ENCODE measurements at regions not wholly inside any gene's neighbourhood (a gene's known extent, or its start where the extent isn't known, plus 50 kb on each side); places are given as distances from the start of the nearest gene placed in this dataset.
A peak's percentile ranks its signal among the peaks of the same experiment; 100 is the strongest.
"Not testable (repeated sequence)": the region's sequence is repeated elsewhere in the genome, so short reads cannot be mapped to it uniquely, and the experiment has no call there.

- Mint-ChIP-seq H3K4me3 (no peak overlapping the region), H3K9me3 (peaks cover 0 to 7% (median 3%) of the 10 kb centered on the region in 8 donors), H3K4me1 (peaks cover 5 to 19% (median 10%) of the 10 kb centered on the region in 4 donors), H3K36me3 (no peaks in the 10 kb centered on the region), H3K27me3 (no peaks in the 10 kb centered on the region), H3K27ac (no peak overlapping the region)
- Histone ChIP-seq H3K36me3 (ENCODE audit: insufficient read depth, low read length) (no peaks in the 10 kb centered on the region), H3K4me3 (ENCODE audit: low read length in 2 of 2) (no peak overlapping the region), H3K27me3 (ENCODE audit: insufficient read depth, low read length) (no peaks in the 10 kb centered on the region), H3K9me3 (ENCODE audit: control insufficient read depth in 1 of 2, low read length in 2 of 2) (no peaks in the 10 kb centered on the region), H3K27ac (ENCODE audit: low read depth, low read length) (no peak overlapping the region), H3K4me1 (ENCODE audit: insufficient read depth, low read length) (peaks cover 4% of the 10 kb centered on the region)
- ChIA-PET CTCF (ENCODE audit: partially characterized antibody) (no interaction called here), POLR2A (ENCODE audit: partially characterized antibody) (interaction anchor here (1.3 kb wide), 1 partner anchor 15 kb away, joined by 4 read pairs; no protein-coding TSS in a partner anchor)
- intact Hi-C loops (cut with micrococcal nuclease), result no loop called here
- no peak for DNase-seq
Observed at GRCh38 chr2:12467303-12467702, 249.4 kb upstream of the TRIB2 start.

GRCh38 chr2:12469141-12469561, 247.6 kb upstream of the TRIB2 start:
- peaks cover 4% of the 10 kb centered on the region for H3K4me1 ChIP-seq (ENCODE audit: insufficient read depth, low read length)
- Mint-ChIP-seq H3K36me3 (no peaks in the 10 kb centered on the region), H3K27me3 (no peaks in the 10 kb centered on the region), H3K4me1 (peaks cover 5 to 15% (median 9%) of the 10 kb centered on the region in 4 donors), H3K27ac (no peak overlapping the region), H3K9me3 (peaks cover 0 to 12% (median 4%) of the 10 kb centered on the region in 8 donors), H3K4me3 (no peak overlapping the region)
- H3K27me3 ChIP-seq (ENCODE audit: insufficient read depth, low read length), result no peaks in the 10 kb centered on the region
- no peak for DNase-seq
- CTCF ChIA-PET (ENCODE audit: partially characterized antibody), result no interaction called here
- no peak overlapping the region for H3K4me3 ChIP-seq (ENCODE audit: low read length in 2 of 2)
- POLR2A ChIA-PET (ENCODE audit: partially characterized antibody), result no interaction called here
- intact Hi-C loops (cut with micrococcal nuclease), result no loop called here
- H3K36me3 ChIP-seq (ENCODE audit: insufficient read depth, low read length), result no peaks in the 10 kb centered on the region
- H3K9me3 ChIP-seq (ENCODE audit: control insufficient read depth in 1 of 2, low read length in 2 of 2), result no peaks in the 10 kb centered on the region
- no peak overlapping the region for H3K27ac ChIP-seq (ENCODE audit: low read depth, low read length)

GRCh38 chr2:12472265-12472664, 244.5 kb upstream of the TRIB2 start:
- POLR2A ChIA-PET (ENCODE audit: partially characterized antibody), result interaction anchor here (0.9 to 2.5 kb wide), 3 partner anchors 8 to 29 kb away, joined by 3 to 6 read pairs (median 4); no protein-coding TSS in a partner anchor
- not testable (repeated sequence) for H3K4me3 ChIP-seq (ENCODE audit: low read length in 2 of 2)

DNA sequence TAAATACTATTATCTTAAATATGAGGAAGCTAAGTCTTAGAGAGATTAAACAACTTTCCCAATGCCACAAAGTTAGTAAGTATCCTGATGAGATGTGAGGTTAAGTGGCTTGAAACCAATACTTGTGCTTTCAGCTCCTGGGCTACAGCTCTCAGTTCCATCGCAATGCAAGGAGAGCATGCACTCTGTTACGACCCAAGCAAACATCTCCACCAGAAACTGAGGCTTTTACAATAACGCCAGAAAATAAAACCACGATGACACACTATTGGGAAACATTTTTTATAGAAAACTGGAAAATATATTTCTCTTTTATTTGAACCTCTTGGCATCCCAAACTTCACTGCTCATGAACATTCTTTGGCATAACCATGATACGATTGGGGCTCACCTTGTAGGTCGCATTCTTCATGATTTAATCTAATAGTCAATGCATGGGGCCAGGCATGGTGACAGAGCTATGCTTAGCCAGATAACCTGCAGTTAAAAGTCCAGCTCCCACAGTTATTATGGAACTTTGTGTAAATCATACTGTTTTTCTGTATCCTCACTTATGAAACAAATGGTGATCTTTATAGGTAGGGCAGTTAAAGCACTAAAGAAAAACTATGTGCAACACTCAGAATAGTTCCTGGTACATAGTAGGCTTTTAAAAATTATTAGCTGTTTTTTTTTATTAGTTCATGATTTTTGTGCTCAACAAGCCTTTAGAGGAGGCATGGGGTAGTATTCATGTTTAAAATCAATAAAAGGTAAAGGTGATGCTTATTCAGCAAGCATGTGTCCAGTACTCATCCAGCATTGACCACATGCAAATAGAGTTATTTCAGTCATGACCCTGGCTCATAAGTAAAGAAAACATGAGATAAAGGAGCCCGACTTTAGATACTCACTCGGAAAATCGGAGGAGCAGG, 238.3 kb upstream of the TRIB2 start:
- CTCF ChIA-PET (ENCODE audit: partially characterized antibody), result interaction anchor here (1.7 kb wide), 1 partner anchor 238 kb away, joined by 6 read pairs; the partner anchor contains the start of gene TRIB2
- H3K4me3 ChIP-seq (ENCODE audit: low read length in 2 of 2), result no peak overlapping the region
- no peaks in the 10 kb centered on the region for H3K36me3 ChIP-seq (ENCODE audit: insufficient read depth, low read length)
- POLR2A ChIA-PET (ENCODE audit: partially characterized antibody), result interaction anchor here (1.2 kb wide), 1 partner anchor 10 kb away, joined by 3 read pairs; no protein-coding TSS in a partner anchor
- no peaks in the 10 kb centered on the region for H3K36me3 Mint-ChIP-seq
- H3K27ac ChIP-seq (ENCODE audit: low read depth, low read length), result no peak overlapping the region
- no peaks in the 10 kb centered on the region for H3K27me3 Mint-ChIP-seq
- intact Hi-C loops (cut with micrococcal nuclease), result no loop called here
- DNase-seq, result no peak
- no peaks in the 10 kb centered on the region for H3K4me1 ChIP-seq (ENCODE audit: insufficient read depth, low read length)
- no peaks in the 10 kb centered on the region for H3K27me3 ChIP-seq (ENCODE audit: insufficient read depth, low read length)
- peaks cover 0 to 5% (median 2%) of the 10 kb centered on the region in 4 donors for H3K4me1 Mint-ChIP-seq
- H3K27ac Mint-ChIP-seq, result no peak overlapping the region
- H3K9me3 Mint-ChIP-seq, result peaks cover 0 to 1% (median 0%) of the 10 kb centered on the region in 8 donors
- no peak overlapping the region for H3K4me3 Mint-ChIP-seq
- no peaks in the 10 kb centered on the region for H3K9me3 ChIP-seq (ENCODE audit: control insufficient read depth in 1 of 2, low read length in 2 of 2)

More at GRCh38 chr2:12472265-12472664, 244.5 kb upstream of the TRIB2 start:
- H3K36me3 ChIP-seq (ENCODE audit: insufficient read depth, low read length); H3K4me1 Mint-ChIP-seq; H3K27ac ChIP-seq (ENCODE audit: low read depth, low read length); H3K4me1 ChIP-seq (ENCODE audit: insufficient read depth, low read length); H3K27me3 Mint-ChIP-seq; H3K36me3 Mint-ChIP-seq; DNase-seq; H3K27ac Mint-ChIP-seq; intact Hi-C loops (cut with micrococcal nuclease); H3K9me3 ChIP-seq (ENCODE audit: control insufficient read depth in 1 of 2, low read length in 2 of 2); H3K4me3 Mint-ChIP-seq; H3K27me3 ChIP-seq (ENCODE audit: insufficient read depth, low read length): not testable (repeated sequence)
- CTCF ChIA-PET (ENCODE audit: partially characterized antibody), result interaction anchor here (1.3 kb wide), 1 partner anchor 57 kb away, joined by 3 read pairs; no protein-coding TSS in a partner anchor
- H3K9me3 Mint-ChIP-seq, result peaks cover 0 to 12% (median 4%) of the 10 kb centered on the region in 8 donors

DNA sequence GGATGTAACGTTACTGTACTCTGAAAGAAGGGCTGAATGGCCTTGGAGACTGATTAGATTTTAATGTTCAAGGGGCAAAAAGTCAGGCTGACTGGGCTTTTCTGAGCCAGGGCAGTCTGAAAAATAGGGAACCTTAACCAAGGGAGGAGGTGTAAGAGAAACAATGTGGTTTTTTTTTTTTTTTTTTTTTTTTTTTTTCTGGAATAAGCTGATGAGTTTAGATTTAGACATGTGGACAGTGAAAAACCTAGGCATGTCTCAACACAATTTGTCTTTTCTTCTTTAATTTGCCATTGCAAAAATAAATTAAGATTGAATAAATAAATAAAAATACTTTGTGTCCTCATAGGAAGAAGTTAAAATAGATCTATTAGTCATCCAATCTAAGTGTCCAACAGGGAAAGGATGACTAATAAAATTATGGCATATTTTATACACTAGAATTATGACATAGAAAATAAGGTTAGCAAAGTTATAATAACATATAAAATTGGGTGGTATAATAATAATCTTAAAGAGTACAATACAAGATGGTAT, 237.6 kb upstream of the TRIB2 start:
- Histone ChIP-seq H3K27me3 (ENCODE audit: insufficient read depth, low read length) (no peaks in the 10 kb centered on the region), H3K4me1 (ENCODE audit: insufficient read depth, low read length) (peaks cover 7% of the 10 kb centered on the region), H3K36me3 (ENCODE audit: insufficient read depth, low read length) (no peaks in the 10 kb centered on the region), H3K4me3 (ENCODE audit: low read length in 2 of 2) (no peak overlapping the region), H3K9me3 (ENCODE audit: control insufficient read depth in 1 of 2, low read length in 2 of 2) (no peaks in the 10 kb centered on the region), H3K27ac (ENCODE audit: low read depth, low read length) (no peak overlapping the region)
- Mint-ChIP-seq H3K4me3 (no peak overlapping the region), H3K27me3 (no peaks in the 10 kb centered on the region), H3K27ac (no peak overlapping the region), H3K36me3 (no peaks in the 10 kb centered on the region), H3K9me3 (peaks cover 0 to 4% (median 0%) of the 10 kb centered on the region in 8 donors), H3K4me1 (peaks cover 2 to 9% (median 5%) of the 10 kb centered on the region in 4 donors)
- no peak for DNase-seq
- intact Hi-C loops (cut with micrococcal nuclease), result no loop called here
- ChIA-PET CTCF (ENCODE audit: partially characterized antibody) (interaction anchor here (0.6 to 1.7 kb wide), 2 partner anchors 106 to 238 kb away, joined by 3 to 6 read pairs; partner anchors contain the start of gene TRIB2), POLR2A (ENCODE audit: partially characterized antibody) (interaction anchor here (0.9 to 1.2 kb wide), 2 partner anchors 9 to 14 kb away, joined by 3 read pairs; no protein-coding TSS in a partner anchor)

DNA sequence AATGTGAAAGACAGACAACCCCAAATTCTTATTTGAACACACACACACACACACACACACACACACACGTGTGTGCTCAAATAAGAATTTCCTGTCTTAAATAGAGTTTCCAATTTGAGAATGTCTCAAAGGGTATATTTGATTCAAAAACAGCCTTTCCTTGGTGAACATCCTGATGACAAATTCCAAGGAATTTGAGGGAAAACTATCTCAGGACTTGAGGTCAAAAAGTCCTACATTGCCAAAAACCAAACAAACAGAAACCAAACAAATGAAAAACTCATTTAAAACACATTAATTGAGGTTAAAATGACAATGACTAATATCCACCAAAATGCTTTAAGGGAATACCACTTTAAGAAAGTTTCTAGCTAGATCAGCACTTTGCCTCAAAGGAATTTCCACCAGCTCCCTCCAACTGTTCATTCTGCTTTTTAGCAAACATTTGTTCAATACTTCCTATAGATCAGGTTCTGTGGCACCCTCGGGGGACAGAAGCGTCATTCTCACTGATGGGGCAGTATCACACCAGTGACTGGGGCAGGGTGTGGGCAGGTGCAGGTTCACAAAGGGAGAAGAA, 232.1 kb upstream of the TRIB2 start:
- Mint-ChIP-seq H3K36me3 (peaks cover 0 to 3% of the 10 kb centered on the region in 2 donors), H3K27ac (peak overlapping the region in 5 of 7 donors; percentile 36 to 57 (median 53)), H3K4me1 (peaks cover 50 to 56% (median 54%) of the 10 kb centered on the region in 4 donors), H3K4me3 (peak overlapping the region in 5 of 8 donors; percentile 11 to 65 (median 29)), H3K9me3 (peaks cover 0 to 3% (median 0%) of the 10 kb centered on the region in 8 donors), H3K27me3 (no peaks in the 10 kb centered on the region)
- Histone ChIP-seq H3K27ac (ENCODE audit: low read depth, low read length) (no peak overlapping the region), H3K27me3 (ENCODE audit: insufficient read depth, low read length) (no peaks in the 10 kb centered on the region), H3K4me1 (ENCODE audit: insufficient read depth, low read length) (peaks cover 62% of the 10 kb centered on the region), H3K4me3 (ENCODE audit: low read length in 2 of 2) (no peak overlapping the region), H3K9me3 (ENCODE audit: control insufficient read depth in 1 of 2, low read length in 2 of 2) (no peaks in the 10 kb centered on the region), H3K36me3 (ENCODE audit: insufficient read depth, low read length) (no peaks in the 10 kb centered on the region)
- DNase-seq, result no peak
- POLR2A ChIA-PET (ENCODE audit: partially characterized antibody), result interaction anchor here (2.3 kb wide), 1 partner anchor 233 kb away, joined by 5 read pairs; the partner anchor contains the start of gene TRIB2
- intact Hi-C loops (cut with micrococcal nuclease), result no loop called here
- CTCF ChIA-PET (ENCODE audit: partially characterized antibody), result interaction anchor here (1.2 kb wide), 1 partner anchor 8 kb away, joined by 3 read pairs; no protein-coding TSS in a partner anchor

Data from CD4-positive, alpha-beta memory T cell (primary cell).